BLaER1 treated with 17β-estradiol and CSF1 and Interleukin-3, amounts not matched to agents 10 nM and 100 nM (cell line): ENCODE measurements at regions not wholly inside any gene's neighbourhood (a gene's known extent, or its start where the extent isn't known, plus 50 kb on each side); places are given as distances from the start of the nearest gene placed in this dataset.
A peak's percentile ranks its signal among the peaks of the same experiment; 100 is the strongest.

Experiments
- H3K27ac ChIP-seq, 11 experiments: shearing (Covaris generic); formaldehyde crosslinking; 2 replicates each; pipeline ENCODE4 v1.8.1; 2022
- H3K27me3 ChIP-seq, 11 experiments: shearing (Covaris generic); formaldehyde crosslinking; 2 replicates each; pipeline ENCODE4 v1.8.1; 2022
- H3K36me3 ChIP-seq, 11 experiments: shearing (Covaris generic); formaldehyde crosslinking; 2 replicates each; pipeline ENCODE4 v1.8.1; 2022
- H3K4me1 ChIP-seq, 10 experiments: shearing (Covaris generic); formaldehyde crosslinking; 2 replicates each; pipeline ENCODE4 v1.8.1; 2022
- H3K4me2 ChIP-seq, 11 experiments: shearing (Covaris generic); formaldehyde crosslinking; 2 replicates each; pipeline ENCODE4 v1.8.1; 2022
- H3K4me3 ChIP-seq, 10 experiments: shearing (Covaris generic); formaldehyde crosslinking; 2 replicates each; pipeline ENCODE4 v1.8.1; 2022
- H3K9ac ChIP-seq, 11 experiments: shearing (Covaris generic); formaldehyde crosslinking; 2 replicates each; pipeline ENCODE4 v1.8.1; 2022
- H3K9me3 ChIP-seq, 11 experiments: shearing (Covaris generic); formaldehyde crosslinking; replicated peaks in 1 of 11; 2 replicates each; pipeline ENCODE4 v1.8.1; 2022
- H4K20me1 ChIP-seq, 11 experiments: shearing (Covaris generic); formaldehyde crosslinking; 2 replicates each; pipeline ENCODE4 v1.8.1; 2022
- Cebpa-rat ChIP-seq, 11 experiments: shearing (Covaris generic); IDR thresholded peaks; 2 replicates each; pipeline ENCODE4 v1.8.1; 2022

DNA sequence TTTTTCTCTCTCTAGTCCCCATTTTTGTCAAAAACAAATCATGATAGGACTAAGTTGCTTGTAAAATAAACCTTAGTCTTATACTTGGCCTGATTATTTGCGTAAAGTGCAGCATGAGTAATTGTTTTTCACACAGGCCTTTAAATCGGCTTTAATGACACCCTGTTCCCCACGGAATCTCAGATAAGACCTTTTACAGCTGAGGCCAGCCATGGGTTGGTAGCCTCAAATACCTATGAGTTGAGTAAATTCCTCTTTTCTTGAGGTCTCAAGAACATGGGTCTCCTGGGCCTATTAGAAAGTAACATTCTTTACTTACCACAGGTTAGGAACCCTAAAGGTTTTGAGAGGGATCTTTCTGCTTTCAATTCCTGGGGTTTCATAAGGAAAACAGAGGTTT lies 761.0 kb upstream of the PHF14 start:
- no peaks in the 10 kb centered on the region for H3K36me3 ChIP-seq
- peaks cover 8 to 16% (median 15%) of the 10 kb centered on the region in 11 experiments; a peak in 19 of 22 replicates for H3K9me3 ChIP-seq
- no peak overlapping the region for H3K4me2 ChIP-seq
- H3K27me3 ChIP-seq, result no peaks in the 10 kb centered on the region
- no peak overlapping the region for H3K27ac ChIP-seq
- TF ChIP-seq Cebpa-rat (IDR thresholded peaks at IDR 0.05), result no peak
- no peaks in the 10 kb centered on the region for H3K4me1 ChIP-seq
- H4K20me1 ChIP-seq, result no peaks in the 10 kb centered on the region
- no peak overlapping the region for H3K4me3 ChIP-seq
- no peak overlapping the region for H3K9ac ChIP-seq

DNA sequence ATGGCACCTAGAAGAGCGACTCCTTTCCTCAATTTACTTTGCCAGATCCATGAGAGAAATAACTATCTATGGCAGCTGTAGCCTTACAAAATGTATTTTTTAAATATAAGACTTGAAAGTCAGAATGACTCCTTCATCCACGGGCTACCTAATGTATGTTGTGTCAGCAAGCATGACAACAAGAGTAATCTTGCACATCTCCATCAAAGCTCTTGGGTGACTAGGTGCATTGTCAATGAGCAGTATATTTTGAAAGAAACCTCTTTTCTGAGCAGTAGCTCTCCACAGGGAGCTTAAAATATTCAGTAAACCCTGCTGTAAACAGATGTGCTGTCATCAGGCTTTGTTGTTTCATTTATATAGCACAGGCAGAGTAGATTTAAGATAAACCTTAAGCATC lies 757.2 kb upstream of the PHF14 start:
- no peaks in the 10 kb centered on the region for H4K20me1 ChIP-seq
- no peak overlapping the region for H3K4me2 ChIP-seq
- H3K27ac ChIP-seq, result no peak overlapping the region
- H3K9ac ChIP-seq, result no peak overlapping the region
- H3K9me3 ChIP-seq, result peaks cover 8 to 16% (median 15%) of the 10 kb centered on the region in 11 experiments; a peak in 19 of 22 replicates
- no peaks in the 10 kb centered on the region for H3K36me3 ChIP-seq
- no peaks in the 10 kb centered on the region for H3K4me1 ChIP-seq
- no peak overlapping the region for H3K4me3 ChIP-seq
- no peaks in the 10 kb centered on the region for H3K27me3 ChIP-seq
- no peak for TF ChIP-seq Cebpa-rat (IDR thresholded peaks at IDR 0.05)

DNA sequence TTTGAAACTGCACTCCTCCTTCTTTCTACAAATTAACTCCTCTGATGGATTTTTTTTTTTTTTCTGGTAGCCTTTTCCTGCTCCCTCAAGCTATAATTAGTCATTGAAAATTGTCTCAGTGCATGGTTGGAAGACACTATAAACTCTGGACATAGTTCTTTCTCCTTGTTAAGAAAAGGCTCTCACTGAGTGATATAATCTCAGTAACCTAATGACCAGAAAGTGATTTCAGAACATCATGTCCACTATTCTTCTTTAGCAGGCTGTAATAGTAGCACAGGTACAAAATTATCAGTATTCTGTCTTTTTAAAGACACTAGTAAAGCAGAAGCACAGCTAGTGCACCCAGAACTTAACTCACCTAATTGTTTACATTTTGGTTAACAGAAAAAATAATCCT lies 752.6 kb upstream of the PHF14 start:
- no peak overlapping the region for H3K9ac ChIP-seq
- no peak overlapping the region for H3K27ac ChIP-seq
- TF ChIP-seq Cebpa-rat (IDR thresholded peaks at IDR 0.05), result no peak
- H3K4me2 ChIP-seq, result no peak overlapping the region
- no peaks in the 10 kb centered on the region for H3K27me3 ChIP-seq
- peaks cover 0 to 17% (median 0%) of the 10 kb centered on the region in 10 experiments; a peak in 5 of 20 replicates for H3K4me1 ChIP-seq
- H3K4me3 ChIP-seq, result no peak overlapping the region
- no peaks in the 10 kb centered on the region for H4K20me1 ChIP-seq
- H3K36me3 ChIP-seq, result no peaks in the 10 kb centered on the region
- H3K9me3 ChIP-seq, result no peaks in the 10 kb centered on the region

DNA sequence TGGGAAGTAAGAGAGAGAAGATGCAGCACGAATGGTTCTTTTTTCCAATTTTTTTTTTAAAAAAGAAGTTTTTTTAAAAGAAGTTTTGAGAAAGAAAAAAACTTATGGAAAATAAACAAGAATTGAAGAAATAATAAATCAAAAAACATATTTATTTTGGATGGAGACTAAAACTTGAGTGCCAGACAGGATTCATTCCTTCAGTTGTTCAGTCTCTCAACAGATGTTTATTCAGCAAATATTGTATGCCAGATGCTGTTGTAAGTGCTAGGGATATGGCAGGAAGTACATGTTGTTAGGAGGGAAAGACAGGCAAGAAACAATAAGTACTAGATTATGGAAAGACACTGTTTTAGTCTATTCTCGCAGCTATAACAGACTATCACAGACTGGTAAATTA lies 750.7 kb upstream of the PHF14 start:
- H3K27ac ChIP-seq, result no peak overlapping the region
- H3K27me3 ChIP-seq, result no peaks in the 10 kb centered on the region
- no peak overlapping the region for H3K4me2 ChIP-seq
- no peaks in the 10 kb centered on the region for H4K20me1 ChIP-seq
- H3K36me3 ChIP-seq, result no peaks in the 10 kb centered on the region
- H3K9ac ChIP-seq, result no peak overlapping the region
- no peaks in the 10 kb centered on the region for H3K9me3 ChIP-seq
- H3K4me3 ChIP-seq, result no peak overlapping the region
- TF ChIP-seq Cebpa-rat (IDR thresholded peaks at IDR 0.05), result no peak
- H3K4me1 ChIP-seq, result peaks cover 0 to 31% (median 0%) of the 10 kb centered on the region in 10 experiments; a peak in 5 of 20 replicates

DNA sequence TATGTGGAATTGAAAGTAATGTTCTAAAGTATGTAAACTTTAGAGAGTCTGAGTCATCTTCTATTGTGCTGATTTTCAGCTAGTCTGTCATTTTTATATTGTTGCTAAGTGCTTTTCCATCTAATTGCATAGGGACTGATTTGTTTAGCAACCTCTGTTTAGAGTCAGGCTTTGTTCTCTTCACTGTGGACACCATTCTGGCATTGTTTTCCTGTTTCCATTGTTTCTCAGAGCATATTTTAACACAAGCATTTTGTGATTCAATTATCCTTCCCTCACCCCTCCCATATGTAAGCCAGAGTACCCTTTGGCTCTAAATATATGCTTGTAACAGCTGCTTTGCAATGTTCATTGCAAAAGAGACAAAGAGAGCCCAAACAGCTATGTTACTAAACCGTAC lies 748.4 kb upstream of the PHF14 start:
- H3K36me3 ChIP-seq, result no peaks in the 10 kb centered on the region
- no peak overlapping the region for H3K4me3 ChIP-seq
- peak overlapping the region in 3 of 11 experiments; percentile 21 to 58 (median 38); a peak in 3 of 22 replicates for H3K27ac ChIP-seq
- H3K4me1 ChIP-seq, result peaks cover 0 to 31% (median 0%) of the 10 kb centered on the region in 10 experiments; a peak in 5 of 20 replicates
- H3K9me3 ChIP-seq, result peaks cover 0 to 7% (median 0%) of the 10 kb centered on the region in 11 experiments; a peak in 3 of 22 replicates
- no peaks in the 10 kb centered on the region for H4K20me1 ChIP-seq
- no peak for TF ChIP-seq Cebpa-rat (IDR thresholded peaks at IDR 0.05)
- no peaks in the 10 kb centered on the region for H3K27me3 ChIP-seq
- H3K9ac ChIP-seq, result no peak overlapping the region; a peak in 1 of 22 replicates
- H3K4me2 ChIP-seq, result peak overlapping the region in 2 of 11 experiments; percentile 20 to 55; a peak in 4 of 22 replicates

DNA sequence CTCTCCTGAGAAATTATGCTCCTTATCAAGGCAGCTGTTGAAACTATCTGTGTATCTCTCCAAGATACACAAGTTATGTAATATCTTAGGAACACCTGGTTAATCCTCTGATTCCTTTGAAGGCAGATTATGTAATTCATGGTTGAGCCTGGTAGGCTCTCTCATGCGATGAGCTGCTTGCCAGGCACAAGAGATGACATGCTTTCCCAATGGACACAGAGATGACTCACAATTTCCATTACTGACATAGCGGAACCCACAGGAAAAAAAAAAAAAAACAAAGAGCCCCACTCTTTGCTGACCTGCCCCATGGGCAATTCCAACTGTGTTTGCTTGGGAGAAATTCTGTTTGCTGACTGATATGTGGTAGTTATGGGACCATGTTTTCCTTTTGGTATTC lies 736.4 kb upstream of the PHF14 start:
- Histone ChIP-seq H3K4me2 (peak overlapping the region in 1 of 11 experiments; percentile 5; a peak in 1 of 22 replicates), H3K9ac (no peak overlapping the region), H4K20me1 (no peaks in the 10 kb centered on the region), H3K9me3 (peaks cover 0 to 3% (median 0%) of the 10 kb centered on the region in 11 experiments; a peak in 1 of 22 replicates), H3K36me3 (no peaks in the 10 kb centered on the region), H3K4me3 (no peak overlapping the region), H3K4me1 (peaks cover 8 to 24% (median 15%) of the 10 kb centered on the region in 10 experiments; a peak in 17 of 20 replicates), H3K27me3 (no peaks in the 10 kb centered on the region), H3K27ac (no peak overlapping the region)
- TF ChIP-seq Cebpa-rat (IDR thresholded peaks at IDR 0.05), result no peak

DNA sequence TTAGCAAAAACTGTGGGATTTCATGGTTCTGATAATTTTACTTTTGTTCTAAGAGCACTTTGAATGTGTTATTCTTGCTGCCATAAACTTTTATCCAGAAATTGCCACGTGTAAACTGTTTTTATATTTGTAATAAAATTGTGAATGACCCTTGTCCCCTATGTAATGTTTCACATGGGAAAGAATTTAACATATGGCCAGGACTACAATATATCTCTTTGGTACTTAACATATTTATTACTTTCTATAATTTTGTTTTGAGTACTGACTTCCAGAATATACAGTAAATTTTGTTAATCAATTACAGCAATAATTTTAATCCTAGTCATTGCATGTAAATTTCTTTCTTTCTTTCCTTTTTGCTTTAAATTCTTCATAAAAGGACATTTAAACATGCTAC lies 735.0 kb upstream of the PHF14 start:
- Histone ChIP-seq H3K4me1 (peaks cover 8 to 24% (median 15%) of the 10 kb centered on the region in 10 experiments; a peak in 17 of 20 replicates), H3K9ac (no peak overlapping the region), H3K4me2 (peak overlapping the region in 4 of 11 experiments; percentile 45 to 86 (median 68); a peak in 6 of 22 replicates), H3K36me3 (no peaks in the 10 kb centered on the region), H3K27ac (no peak overlapping the region), H3K27me3 (no peaks in the 10 kb centered on the region), H3K9me3 (peaks cover 0 to 3% (median 0%) of the 10 kb centered on the region in 11 experiments; a peak in 1 of 22 replicates), H4K20me1 (no peaks in the 10 kb centered on the region), H3K4me3 (no peak overlapping the region)
- TF ChIP-seq Cebpa-rat (IDR thresholded peaks at IDR 0.05), result no peak

DNA sequence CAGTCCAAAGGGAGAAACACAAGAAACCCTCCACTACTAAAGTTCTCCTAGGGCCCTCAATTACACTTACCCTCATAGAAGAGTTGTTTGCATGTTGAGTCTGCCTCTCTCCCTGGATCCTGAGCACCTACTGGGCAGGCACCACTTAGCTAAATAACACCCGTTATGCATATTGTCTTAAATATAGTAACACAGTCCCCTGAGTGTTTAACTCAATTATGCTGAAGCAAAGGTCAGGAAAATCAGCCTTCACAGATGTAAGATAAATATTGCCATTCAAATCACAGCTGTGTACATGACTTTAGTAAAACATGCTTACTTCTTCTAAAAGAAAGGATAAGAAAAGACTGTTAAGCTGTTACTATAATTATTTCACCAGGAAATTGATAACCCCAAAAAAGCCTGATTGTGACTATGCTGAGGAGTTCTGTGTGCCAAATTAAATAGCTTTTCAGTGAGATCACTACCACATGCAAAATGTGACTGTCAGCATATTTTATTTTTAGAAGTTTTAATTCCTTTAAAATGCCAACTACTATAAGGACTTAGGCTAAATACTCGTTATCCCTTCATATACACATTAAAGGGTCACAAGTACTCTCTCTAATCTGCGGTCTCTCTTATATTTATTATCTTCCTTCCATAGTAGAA lies 733.9 kb upstream of the PHF14 start:
- Histone ChIP-seq H3K36me3 (no peaks in the 10 kb centered on the region), H3K4me3 (peak overlapping the region in 2 of 10 experiments; percentile 23 to 27; a peak in 1 of 20 replicates), H3K9me3 (peaks cover 0 to 3% (median 0%) of the 10 kb centered on the region in 11 experiments; a peak in 1 of 22 replicates), H3K4me2 (peak overlapping the region; percentile 14 to 86 (median 46); a peak in 21 of 22 replicates), H3K4me1 (peaks cover 8 to 24% (median 15%) of the 10 kb centered on the region in 10 experiments; a peak in 17 of 20 replicates), H3K27me3 (no peaks in the 10 kb centered on the region), H4K20me1 (no peaks in the 10 kb centered on the region), H3K27ac (peak overlapping the region in 2 of 11 experiments; percentile 1 to 18; a peak in 2 of 22 replicates), H3K9ac (peak overlapping the region in 1 of 11 experiments; percentile 13; a peak in 1 of 22 replicates)
- TF ChIP-seq Cebpa-rat (IDR thresholded peaks at IDR 0.05), result no peak

DNA sequence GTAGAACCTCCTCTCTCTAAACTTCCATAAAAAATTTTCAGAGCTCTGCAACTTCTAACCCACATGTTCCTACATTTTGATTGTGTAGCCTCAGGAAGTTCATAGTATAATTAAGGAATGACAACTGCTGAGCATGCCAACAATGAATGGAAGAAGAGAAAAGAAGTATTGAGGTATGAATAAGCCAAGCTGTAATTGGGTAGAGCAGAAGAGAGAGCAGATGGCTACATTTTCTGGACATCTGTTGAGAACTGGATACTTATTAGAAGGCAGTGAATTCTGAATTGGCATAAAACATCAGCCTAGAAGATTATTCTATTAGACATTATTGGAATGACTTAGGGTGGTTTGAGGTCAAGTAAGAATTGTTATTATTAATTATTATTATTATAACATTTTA lies 728.3 kb upstream of the PHF14 start:
- Histone ChIP-seq H3K27me3 (no peaks in the 10 kb centered on the region), H3K4me1 (peaks cover 0 to 7% (median under 1%) of the 10 kb centered on the region in 10 experiments; a peak in 10 of 20 replicates), H3K9me3 (peaks cover 29 to 39% (median 35%) of the 10 kb centered on the region in 11 experiments), H4K20me1 (no peaks in the 10 kb centered on the region), H3K4me3 (no peak overlapping the region), H3K4me2 (no peak overlapping the region), H3K27ac (no peak overlapping the region), H3K9ac (no peak overlapping the region), H3K36me3 (no peaks in the 10 kb centered on the region)
- TF ChIP-seq Cebpa-rat (IDR thresholded peaks at IDR 0.05), result no peak
